ENCODE measurements at regions not wholly inside any gene's neighbourhood (a gene's known extent, or its start where the extent isn't known, plus 50 kb on each side); places are given as distances from the start of the nearest gene placed in this dataset.

DNA sequence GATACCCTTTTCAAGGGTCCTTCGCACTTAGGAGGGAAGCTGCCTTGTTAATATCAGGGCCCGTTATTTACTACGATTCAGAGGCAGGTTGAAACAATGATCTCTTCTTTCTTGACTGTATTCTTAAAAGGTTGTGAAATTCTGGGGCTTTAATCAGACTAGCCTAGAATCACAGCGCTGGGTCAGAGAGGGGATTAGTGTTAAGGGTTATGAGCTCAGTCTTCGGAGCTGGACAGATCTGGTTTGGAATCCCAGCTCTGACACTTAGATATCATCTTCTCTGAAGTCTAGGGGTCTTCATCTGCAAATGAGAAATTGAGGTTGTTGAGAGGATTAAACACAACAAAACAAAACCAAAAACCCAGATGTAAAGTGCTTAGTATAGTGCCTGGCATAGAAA is 77.4 kb downstream of the CD83 start:
- no peak for TF ChIP-seq CTCF (IDR thresholded peaks at IDR 0.05)
- no peak for TF ChIP-seq POLR2A (IDR thresholded peaks at IDR 0.05)
